Uterus (tissue), 3 donors: ENCODE measurements at regions not wholly inside any gene's neighbourhood (a gene's known extent, or its start where the extent isn't known, plus 50 kb on each side); places are given as distances from the start of the nearest gene placed in this dataset.

Experiments used
- DNase-seq, 2 donors: peaks; one replicate each; pipeline ENCODE4 v3.0.0-alpha.2; 2019 to 2020
- H3K27ac ChIP-seq, 2 donors: fragments of 200-600 bp; sonication (generic); 1 replicate in 1 of 2; 2 replicates in 1 of 2; pipeline ENCODE4 v1.5.1; 2016 to 2018
- H3K27me3 ChIP-seq, 2 donors: fragments of 200-600 bp; sonication (generic); one replicate each; pipeline ENCODE4 v1.5.1; 2018 to 2019; ENCODE audit warnings: control low read depth in 1 of 2
- H3K36me3 ChIP-seq, 2 donors: fragments of 200-600 bp; sonication (generic); one replicate each; pipeline ENCODE4 v1.5.1; 2019; ENCODE audit warnings: control low read depth in 1 of 2
- H3K4me1 ChIP-seq, 2 donors: fragments of 200-600 bp; sonication (generic); one replicate each; pipeline ENCODE4 v1.5.1; 2018 to 2019; ENCODE audit warnings: control low read depth in 1 of 2
- H3K4me3 ChIP-seq, 2 donors: fragments of 200-600 bp; sonication (generic); 1 replicate in 1 of 2; 2 replicates in 1 of 2; pipeline ENCODE4 v1.5.1; 2018 to 2019; ENCODE audit warnings: mild to moderate bottlenecking in 1 of 2
- H3K9me3 ChIP-seq, 2 donors: fragments of 200-600 bp; sonication (generic); one replicate each; pipeline ENCODE4 v1.5.1; 2019; ENCODE audit warnings: control low read depth in 1 of 2
- CTCF ChIP-seq, 4 experiments: fragments of 200-600 bp in 2 of 4; fragments of 450-650 bp in 2 of 4; sonication (generic) in 2 of 4; IDR thresholded peaks; one replicate each; pipeline ENCODE4 v1.5.1; 2016 to 2019; ENCODE audit warnings: antibody characterized with exemption in 4 of 4, mild to moderate bottlenecking in 2 of 4, moderate library complexity in 1 of 4
- POLR2A ChIP-seq, 2 donors: fragments of 450-650 bp; IDR thresholded peaks; one replicate each; pipeline ENCODE4 v1.6.1; 2016; ENCODE audit warnings: antibody characterized with exemption in 2 of 2, mild to moderate bottlenecking in 1 of 2, moderate library complexity in 1 of 2
- intact Hi-C: fragments of 100-400 bp; cut with DNase I; formaldehyde crosslinking; loops from one replicate; pipeline ENCODE4 v1.15.1; 2023; ENCODE audit warnings: low total_unique reads
- donor health status: DM: yes; HTN: yes; CAD: no.

- Histone ChIP-seq H3K4me3 (no peak overlapping the region), H3K4me1 (no peaks in the 10 kb centered on the region), H3K27me3 (no peaks in the 10 kb centered on the region), H3K9me3 (no peaks in the 10 kb centered on the region), H3K27ac (no peak overlapping the region), H3K36me3 (no peaks in the 10 kb centered on the region)
- intact Hi-C loops: no loop called here
- TF ChIP-seq POLR2A (IDR thresholded peaks at IDR 0.05) (no peak), CTCF (IDR thresholded peaks at IDR 0.05) (no peak)
- DNase-seq: no peak
These were observed 62.8 kb upstream of the APCDD1L start for GRCh38 chr20:58577871-58578598.

GRCh38 chr20:58577139-58577806, 62.1 kb upstream of the APCDD1L start:
- H3K36me3 ChIP-seq: no peaks in the 10 kb centered on the region
- H3K27ac ChIP-seq: no peak overlapping the region
- H3K4me1 ChIP-seq: no peaks in the 10 kb centered on the region
- H3K4me3 ChIP-seq: no peak overlapping the region
- intact Hi-C loops: no loop called here
- H3K27me3 ChIP-seq: no peaks in the 10 kb centered on the region
- no peak for DNase-seq
- H3K9me3 ChIP-seq: no peaks in the 10 kb centered on the region
- no peak for TF ChIP-seq POLR2A (IDR thresholded peaks at IDR 0.05)
- no peak for TF ChIP-seq CTCF (IDR thresholded peaks at IDR 0.05)

- TF ChIP-seq CTCF (IDR thresholded peaks at IDR 0.05) (no peak), POLR2A (IDR thresholded peaks at IDR 0.05) (no peak)
- Histone ChIP-seq H3K27ac (no peak overlapping the region), H3K36me3 (no peaks in the 10 kb centered on the region), H3K4me1 (no peaks in the 10 kb centered on the region), H3K9me3 (no peaks in the 10 kb centered on the region), H3K27me3 (no peaks in the 10 kb centered on the region), H3K4me3 (no peak overlapping the region)
- DNase-seq: no peak
- intact Hi-C loops: no loop called here
These were observed 61.4 kb upstream of the APCDD1L start for GRCh38 chr20:58576603-58576970.

- no peak overlapping the region for H3K4me3 ChIP-seq
- no peaks in the 10 kb centered on the region for H3K9me3 ChIP-seq
- DNase-seq: no peak
- intact Hi-C loops: no loop called here
- no peaks in the 10 kb centered on the region for H3K4me1 ChIP-seq
- TF ChIP-seq CTCF (IDR thresholded peaks at IDR 0.05) (no peak), POLR2A (IDR thresholded peaks at IDR 0.05) (no peak)
- H3K27me3 ChIP-seq: no peaks in the 10 kb centered on the region
- H3K36me3 ChIP-seq: no peaks in the 10 kb centered on the region
- H3K27ac ChIP-seq: no peak overlapping the region
These were observed 60.8 kb upstream of the APCDD1L start for GRCh38 chr20:58575776-58576602.

- TF ChIP-seq CTCF (IDR thresholded peaks at IDR 0.05) (no peak), POLR2A (IDR thresholded peaks at IDR 0.05) (no peak)
These were observed 59.3 kb upstream of the APCDD1L start for GRCh38 chr20:58574469-58574868.

More at GRCh38 chr20:58574469-58574868, 59.3 kb upstream of the APCDD1L start:
- Histone ChIP-seq H3K27ac (no peak overlapping the region), H3K27me3 (no peaks in the 10 kb centered on the region), H3K4me3 (no peak overlapping the region), H3K36me3 (no peaks in the 10 kb centered on the region), H3K9me3 (no peaks in the 10 kb centered on the region), H3K4me1 (peaks cover 0 to 5% of the 10 kb centered on the region in 2 donors)
- DNase-seq: no peak
- intact Hi-C loops: no loop called here
